AG04450 (cell line): ENCODE measurements at regions not wholly inside any gene's neighbourhood (a gene's known extent, or its start where the extent isn't known, plus 50 kb on each side); places are given as distances from the start of the nearest gene placed in this dataset.

Experiments used
- CTCF ChIA-PET: fragments of 300-600, 350-600 bp; formaldehyde crosslinking; extraction: SDS; loops from one replicate; lab custom pipeline; 2022; ENCODE audit warnings: antibody characterized with exemption, inconsistent platforms; lab: Charles Lee
- POLR2A ChIA-PET: fragments of 350-600 bp; formaldehyde crosslinking; extraction: SDS; loops from one replicate; lab custom pipeline; 2021; ENCODE audit warnings: antibody characterized with exemption, inconsistent platforms; lab: Yijun Ruan, JAX
- DNase-seq: peaks from one replicate; pipeline ENCODE4 v3.0.0-alpha.2; 2011; ENCODE audit warnings: low read depth, low spot score
- H3K27ac ChIP-seq: one replicate; pipeline ENCODE4 v1.5.1; 2012; ENCODE audit warnings: low read depth, low read length, control low read depth
- H3K27me3 ChIP-seq: one replicate; pipeline ENCODE4 v1.6.0; 2012; ENCODE audit warnings: low read length; ENCODE audit not compliant: control insufficient read depth, insufficient read depth
- H3K4me3 ChIP-seq: 2 replicates; pipeline ENCODE4 v1.5.1; 2011; ENCODE audit warnings: mild to moderate bottlenecking, low read depth, low read length, control low read depth
- H3K9me3 ChIP-seq: 2 replicates; pipeline ENCODE4 v1.5.1; 2012; ENCODE audit warnings: low read length; ENCODE audit not compliant: control insufficient read depth, insufficient read depth
- TF ChIP-seq, protein P1 (sequence below): IDR thresholded peaks from 2 replicates; pipeline ENCODE4 v1.5.1; 2011; ENCODE audit warnings: low read depth, low read length, control low read depth, inconsistent platforms

DNA sequence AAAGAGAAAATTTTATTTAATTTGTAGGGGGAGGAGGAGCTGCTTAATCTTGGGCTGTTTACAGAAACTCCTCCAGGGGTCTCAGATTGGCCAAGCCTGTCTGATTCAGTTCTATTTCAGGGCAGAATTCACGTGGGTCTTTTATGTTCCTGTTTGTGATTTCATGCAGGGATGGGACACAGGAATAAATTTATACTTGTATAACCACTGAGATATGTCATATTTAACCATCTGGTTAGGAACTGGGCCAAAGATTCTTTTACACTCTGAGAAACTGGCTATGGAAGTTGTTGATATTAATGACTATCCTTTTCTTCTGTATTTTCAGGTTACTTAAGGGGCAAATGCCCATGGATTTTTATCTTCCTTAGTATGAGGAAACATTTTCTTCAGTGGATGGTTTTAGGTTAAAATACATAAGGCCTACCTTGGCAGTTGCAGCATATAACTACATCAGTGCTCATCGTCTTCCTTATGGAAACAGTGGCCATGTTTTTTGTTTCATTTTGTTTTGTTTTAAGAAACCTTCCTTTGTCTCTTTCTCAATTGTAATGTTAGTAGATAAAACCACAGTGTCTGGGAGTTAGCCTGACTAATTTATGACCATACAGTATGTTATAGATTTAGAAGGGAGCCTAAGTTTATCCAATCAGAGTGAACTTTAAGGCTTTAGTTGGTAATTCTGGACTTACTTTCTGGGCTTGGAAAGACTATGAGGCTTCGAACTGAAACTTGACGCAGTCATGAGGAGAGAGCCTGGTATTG lies 132.4 kb upstream of the ANO3 start:
- Histone ChIP-seq H3K9me3 (no peaks in the 10 kb centered on the region), H3K27ac (no peak overlapping the region), H3K4me3 (no peak overlapping the region), H3K27me3 (no peaks in the 10 kb centered on the region)
- ChIA-PET POLR2A (no interaction called here), CTCF (interaction anchor here (1.1 kb wide), 1 partner anchor 217 kb away, joined by 3 read pairs; no protein-coding TSS in a partner anchor)
- TF ChIP-seq, protein P1, sequence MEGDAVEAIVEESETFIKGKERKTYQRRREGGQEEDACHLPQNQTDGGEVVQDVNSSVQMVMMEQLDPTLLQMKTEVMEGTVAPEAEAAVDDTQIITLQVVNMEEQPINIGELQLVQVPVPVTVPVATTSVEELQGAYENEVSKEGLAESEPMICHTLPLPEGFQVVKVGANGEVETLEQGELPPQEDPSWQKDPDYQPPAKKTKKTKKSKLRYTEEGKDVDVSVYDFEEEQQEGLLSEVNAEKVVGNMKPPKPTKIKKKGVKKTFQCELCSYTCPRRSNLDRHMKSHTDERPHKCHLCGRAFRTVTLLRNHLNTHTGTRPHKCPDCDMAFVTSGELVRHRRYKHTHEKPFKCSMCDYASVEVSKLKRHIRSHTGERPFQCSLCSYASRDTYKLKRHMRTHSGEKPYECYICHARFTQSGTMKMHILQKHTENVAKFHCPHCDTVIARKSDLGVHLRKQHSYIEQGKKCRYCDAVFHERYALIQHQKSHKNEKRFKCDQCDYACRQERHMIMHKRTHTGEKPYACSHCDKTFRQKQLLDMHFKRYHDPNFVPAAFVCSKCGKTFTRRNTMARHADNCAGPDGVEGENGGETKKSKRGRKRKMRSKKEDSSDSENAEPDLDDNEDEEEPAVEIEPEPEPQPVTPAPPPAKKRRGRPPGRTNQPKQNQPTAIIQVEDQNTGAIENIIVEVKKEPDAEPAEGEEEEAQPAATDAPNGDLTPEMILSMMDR = no peak
- DNase-seq = no peak

DNA sequence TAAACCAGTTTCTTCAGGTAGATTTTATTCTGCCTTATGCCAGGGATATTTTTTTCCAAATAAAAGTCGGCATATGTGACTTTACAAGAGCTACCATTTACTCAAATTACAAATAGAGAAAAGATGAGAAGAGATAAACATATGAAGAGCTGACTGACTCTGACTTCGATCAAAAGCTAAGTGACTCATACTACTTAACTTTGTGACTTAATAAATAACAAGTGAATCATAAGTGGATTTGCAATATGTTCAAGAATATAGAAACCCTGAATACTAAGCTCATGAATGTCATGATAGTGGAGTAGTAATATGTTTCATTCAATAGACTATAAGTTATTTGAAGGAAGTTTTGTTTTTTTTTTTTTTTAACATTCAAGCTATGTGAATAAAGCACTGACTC lies 130.5 kb upstream of the ANO3 start:
- ChIA-PET CTCF (interaction anchor here (0.8 to 2.0 kb wide), 4 partner anchors 17 to 219 kb away, joined by 3 to 8 read pairs (median 6); no protein-coding TSS in a partner anchor), POLR2A (interaction anchor here (0.7 kb wide), 1 partner anchor 1238 kb away, joined by 3 read pairs; no protein-coding TSS in a partner anchor)
- Histone ChIP-seq H3K9me3 (no peaks in the 10 kb centered on the region), H3K27me3 (no peaks in the 10 kb centered on the region), H3K4me3 (no peak overlapping the region), H3K27ac (no peak overlapping the region)
- TF ChIP-seq, protein P1 = no peak
- peak; percentile 29 for DNase-seq

- DNase-seq = no peak
- TF ChIP-seq, protein P1 = no peak
- Histone ChIP-seq H3K27ac (no peak overlapping the region), H3K27me3 (no peaks in the 10 kb centered on the region), H3K9me3 (no peaks in the 10 kb centered on the region), H3K4me3 (no peak overlapping the region)
- CTCF ChIA-PET = no interaction called here
- POLR2A ChIA-PET = no interaction called here
These were observed 129.2 kb upstream of the ANO3 start for GRCh38 chr11:26202754-26203153.

- Histone ChIP-seq H3K9me3 (no peaks in the 10 kb centered on the region; the same call in 1 of the 2 replicates), H3K27ac (no peak overlapping the region), H3K4me3 (no peak overlapping the region), H3K27me3 (no peaks in the 10 kb centered on the region)
- ChIA-PET POLR2A (no interaction called here), CTCF (interaction anchor here (1.1 kb wide), 1 partner anchor 222 kb away, joined by 4 read pairs; no protein-coding TSS in a partner anchor)
- DNase-seq = no peak
- TF ChIP-seq, protein P1 = no peak
These were observed 127.8 kb upstream of the ANO3 start for GRCh38 chr11:26204101-26204500.

GRCh38 chr11:26204839-26205238 lies 127.1 kb upstream of the ANO3 start:
- POLR2A ChIA-PET = no interaction called here
- no peak overlapping the region for H3K4me3 ChIP-seq
- TF ChIP-seq, protein P1 = no peak
- H3K27ac ChIP-seq = no peak overlapping the region
- no peak for DNase-seq
- no peaks in the 10 kb centered on the region; the same call in 1 of the 2 replicates for H3K9me3 ChIP-seq
- no peaks in the 10 kb centered on the region for H3K27me3 ChIP-seq
- CTCF ChIA-PET = interaction anchor here (1.1 kb wide), 1 partner anchor 223 kb away, joined by 4 read pairs; no protein-coding TSS in a partner anchor
